ENCODE measurements at regions not wholly inside any gene's neighbourhood (a gene's known extent, or its start where the extent isn't known, plus 50 kb on each side); places are given as distances from the start of the nearest gene placed in this dataset.

GRCh38 chr14:63800083-63800482, 52.7 kb upstream of the SYNE2 start:
- Mint-ChIP-seq H3K27me3 (ENCODE audit: low read depth) (peaks cover 4% of the 10 kb centered on the region), H3K4me1 (peaks cover 5% of the 10 kb centered on the region), H3K4me3 (no peak overlapping the region), H3K27ac (peak overlapping the region in 1 of 3 experiments; percentile 21), H3K9me3 (peaks cover 4% of the 10 kb centered on the region), H3K36me3 (ENCODE audit: low read depth) (no peaks in the 10 kb centered on the region)
- TF ChIP-seq CTCF (IDR thresholded peaks at IDR 0.05; ENCODE audit: unreplicated experiment in 3 of 3), result no peak

GRCh38 chr14:63800651-63801375, 52.0 kb upstream of the SYNE2 start:
- no peaks in the 10 kb centered on the region for H3K36me3 Mint-ChIP-seq (ENCODE audit: low read depth)
- no peak overlapping the region for H3K4me3 Mint-ChIP-seq
- H3K27ac Mint-ChIP-seq, result no peak overlapping the region
- H3K9me3 Mint-ChIP-seq, result peaks cover 4% of the 10 kb centered on the region
- TF ChIP-seq CTCF (IDR thresholded peaks at IDR 0.05; ENCODE audit: unreplicated experiment in 3 of 3), result no peak
- H3K4me1 Mint-ChIP-seq, result peaks cover 5% of the 10 kb centered on the region
- H3K27me3 Mint-ChIP-seq (ENCODE audit: low read depth), result peaks cover 4% of the 10 kb centered on the region
